GM18508 (cell line): ENCODE measurements at regions not wholly inside any gene's neighbourhood (a gene's known extent, or its start where the extent isn't known, plus 50 kb on each side); places are given as distances from the start of the nearest gene placed in this dataset.
"Not testable (repeated sequence)": the region's sequence is repeated elsewhere in the genome, so short reads cannot be mapped to it uniquely, and the experiment has no call there.

Experiments used
- ATAC-seq: cut with Tn5 transposase; IDR thresholded peaks from one replicate; pipeline ENCODE4 v1.9.1; 2021; ENCODE audit warnings: moderate number of reproducible peaks; ENCODE audit not compliant: insufficient read depth, unreplicated experiment

DNA sequence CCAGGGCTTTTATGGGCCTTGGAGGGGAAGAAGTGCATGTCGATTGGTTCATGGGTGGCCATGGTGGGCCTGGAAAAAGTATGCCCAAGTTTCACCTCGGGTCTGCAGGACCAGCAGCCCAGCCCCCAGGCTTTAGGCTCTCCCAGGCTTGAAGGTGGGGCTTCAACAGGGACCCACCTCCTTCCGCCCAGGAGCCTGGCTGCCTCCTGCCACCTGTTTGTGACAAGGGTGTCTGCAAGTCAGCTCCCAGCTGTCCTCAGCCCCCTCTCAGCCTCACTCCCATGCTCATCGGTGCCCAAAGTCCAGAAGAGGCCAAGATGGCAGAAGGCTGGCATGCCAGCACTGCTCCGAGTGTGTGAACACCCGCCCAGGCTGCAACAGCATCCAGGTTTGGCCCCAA, 1063.2 kb upstream of the ACO1 start:
- no peak for ATAC-seq

DNA sequence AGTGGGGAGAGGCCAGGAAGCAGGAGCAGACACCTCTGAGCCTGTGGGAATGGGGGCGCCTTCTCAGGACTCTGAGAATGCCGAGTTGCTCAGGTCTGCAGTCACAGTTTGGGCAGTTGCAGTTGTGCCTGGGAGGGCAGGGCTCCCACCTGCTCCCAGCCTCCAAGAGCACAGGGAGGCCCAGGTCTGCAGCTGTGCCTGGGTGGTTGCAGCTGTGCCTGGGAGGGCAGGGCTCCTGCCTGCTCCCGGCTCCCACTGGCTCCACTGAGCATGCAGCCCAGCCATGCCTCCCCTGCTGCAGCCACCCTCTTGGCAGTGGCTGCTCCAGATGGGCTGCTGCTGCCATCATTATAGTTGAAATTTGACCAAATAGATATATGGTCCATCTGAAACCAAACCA, 1062.8 kb upstream of the ACO1 start:
- no peak for ATAC-seq

DNA sequence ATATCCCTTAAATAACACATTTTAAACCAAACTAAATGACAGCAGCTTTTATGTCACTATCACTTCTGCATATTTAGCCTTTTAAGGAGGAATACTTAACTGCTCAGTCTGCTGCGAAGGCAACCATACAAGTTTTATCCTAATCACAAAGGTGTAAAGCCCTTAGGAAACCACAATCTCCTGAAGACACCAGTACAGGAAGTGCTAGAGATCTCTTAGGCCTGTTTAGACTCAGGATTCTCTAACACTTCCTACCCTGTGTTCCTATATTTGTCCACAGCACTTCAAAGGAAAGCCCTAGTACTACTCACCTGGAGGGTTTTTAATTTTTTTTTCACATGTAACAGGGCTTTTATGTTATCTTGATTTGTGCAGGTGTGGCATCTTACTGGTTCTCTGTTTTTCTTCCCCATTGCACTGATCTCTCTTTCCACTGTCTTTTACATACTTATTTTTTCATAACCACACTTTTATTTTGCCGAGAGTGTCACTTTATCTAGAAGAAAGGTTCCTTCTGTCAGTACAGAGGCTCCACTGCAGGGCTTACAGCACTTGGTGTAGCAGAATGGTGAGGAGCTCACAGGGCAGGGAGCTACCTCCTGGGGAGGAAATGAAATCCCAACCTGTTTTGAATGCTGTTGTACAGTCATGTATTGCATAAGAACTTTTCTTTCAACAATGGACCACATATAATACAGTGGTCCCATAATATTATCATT, 1060.6 kb upstream of the ACO1 start:
- ATAC-seq: no peak

DNA sequence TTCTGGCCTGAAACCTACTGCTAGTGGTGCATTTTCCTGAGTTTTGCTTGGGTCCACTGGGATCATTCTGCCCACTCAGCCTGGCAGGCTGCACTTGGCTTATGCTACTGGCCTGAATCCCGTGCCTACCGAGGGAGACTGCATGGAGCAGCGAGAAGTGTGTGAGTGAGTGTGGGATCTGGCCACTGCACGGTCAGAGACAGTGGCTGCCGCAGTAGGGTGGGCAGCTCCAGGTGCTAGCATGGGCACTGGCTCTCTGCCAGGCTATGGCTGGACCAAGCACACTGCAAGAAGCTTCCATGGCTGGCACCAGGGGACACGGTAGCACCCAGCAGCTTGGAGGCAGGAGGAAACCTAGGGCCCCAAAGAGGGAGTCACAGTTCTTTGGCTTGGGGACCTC, 1058.7 kb upstream of the ACO1 start:
- ATAC-seq: no peak

DNA sequence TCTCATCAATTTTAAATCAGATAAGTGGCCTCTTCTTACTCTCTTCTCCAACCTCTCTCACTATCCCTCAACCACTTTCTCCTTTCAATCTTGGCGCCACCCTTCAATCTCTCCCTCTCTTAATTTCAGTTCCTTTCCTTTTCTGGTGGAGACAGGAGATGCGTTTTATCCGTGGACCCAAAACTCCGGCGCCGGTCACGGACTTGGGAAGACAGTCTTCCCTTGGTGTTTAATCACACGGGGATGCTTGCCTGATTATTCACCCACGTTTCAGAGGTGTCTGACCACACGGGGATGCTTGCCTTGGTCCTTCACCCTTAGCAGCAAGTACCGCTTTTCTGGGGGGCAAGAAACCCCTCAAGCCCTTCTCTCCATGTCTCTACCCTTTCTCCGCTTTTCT, 1057.6 kb upstream of the ACO1 start:
- ATAC-seq: not testable (repeated sequence)

DNA sequence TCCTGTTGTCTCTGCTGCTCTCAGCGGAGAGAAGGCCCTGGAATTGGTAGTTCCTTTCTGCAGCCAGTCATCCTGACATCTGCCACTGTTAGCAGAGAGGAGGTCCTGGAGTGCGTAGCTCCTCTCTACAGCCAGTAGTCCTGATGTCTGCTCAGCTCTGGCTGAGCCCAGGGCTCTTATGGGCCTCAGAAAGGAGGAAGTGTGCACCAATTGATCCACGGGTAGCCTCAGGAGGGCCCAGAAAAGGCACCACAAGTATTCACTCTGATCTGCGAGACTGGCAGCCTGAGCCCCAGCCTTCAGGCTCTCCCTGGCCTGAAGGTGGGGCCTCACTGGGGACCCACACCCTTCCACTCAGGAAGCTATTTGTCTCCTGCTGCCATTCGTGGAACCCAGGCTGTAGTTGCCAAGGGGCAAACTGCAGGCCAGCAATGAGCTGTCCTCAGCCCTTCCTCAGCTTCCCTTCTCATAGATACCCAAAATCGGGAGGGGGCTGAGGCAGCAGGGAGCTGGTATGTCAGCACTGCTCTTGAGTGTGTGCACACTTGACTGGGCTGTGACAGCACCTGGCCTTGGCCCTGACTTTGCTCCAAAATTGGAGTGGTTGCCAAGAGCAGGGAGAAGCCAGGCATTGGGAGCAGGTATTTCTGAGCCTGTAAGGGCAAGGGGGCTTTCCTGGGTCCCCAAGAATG, 1049.5 kb upstream of the ACO1 start:
- no peak for ATAC-seq

DNA sequence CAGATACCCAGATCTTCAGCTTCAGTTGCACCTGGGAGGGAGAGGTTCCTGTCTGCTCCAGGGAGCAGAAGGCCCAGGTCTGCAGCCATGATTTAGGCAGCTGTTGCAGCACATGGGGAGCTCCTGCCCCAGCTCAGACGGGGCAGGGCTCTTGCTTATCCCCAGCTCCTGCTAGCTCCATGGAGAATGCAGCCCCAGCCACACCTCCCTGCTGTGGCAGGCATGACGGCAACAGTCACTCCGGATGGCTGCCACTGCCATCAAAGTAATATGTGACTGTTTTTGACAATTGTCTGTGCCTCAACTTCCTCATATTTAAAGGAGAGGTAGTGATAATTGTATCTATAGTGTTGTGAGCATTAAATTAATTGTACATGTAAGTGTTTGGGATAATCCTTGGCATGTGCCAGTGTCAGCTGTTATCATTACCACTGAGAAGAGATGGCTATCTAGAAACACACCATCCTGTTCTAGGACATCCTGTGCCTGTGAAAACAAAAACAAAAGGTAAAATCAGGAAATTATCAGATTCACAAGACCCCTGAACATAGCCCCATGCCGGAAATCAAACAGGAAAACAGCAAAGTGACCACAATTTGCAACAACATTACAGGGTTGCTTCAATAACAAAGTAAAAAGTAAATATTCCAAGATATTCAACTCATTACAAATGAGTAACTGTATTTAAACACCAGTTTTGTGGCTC, 1048.8 kb upstream of the ACO1 start:
- no peak for ATAC-seq

DNA sequence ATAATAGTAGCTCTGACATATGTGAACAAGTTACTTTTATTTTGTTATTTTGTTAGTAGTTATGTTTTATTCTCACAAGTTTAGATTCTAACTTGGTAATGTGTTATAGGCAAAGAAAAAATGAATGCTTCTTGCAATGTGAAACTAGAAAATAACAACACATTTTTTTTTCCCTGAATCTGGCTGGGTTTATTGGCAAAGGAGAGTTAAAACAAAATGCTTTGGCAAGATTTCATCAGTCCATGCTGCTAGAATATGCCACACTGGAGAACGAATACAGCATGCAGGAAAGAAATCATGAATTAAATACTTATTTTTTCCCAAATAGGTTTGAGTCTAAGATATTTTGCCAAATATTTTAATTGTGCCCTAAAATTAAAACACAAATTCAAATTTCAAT, 1048.1 kb upstream of the ACO1 start:
- no peak for ATAC-seq

DNA sequence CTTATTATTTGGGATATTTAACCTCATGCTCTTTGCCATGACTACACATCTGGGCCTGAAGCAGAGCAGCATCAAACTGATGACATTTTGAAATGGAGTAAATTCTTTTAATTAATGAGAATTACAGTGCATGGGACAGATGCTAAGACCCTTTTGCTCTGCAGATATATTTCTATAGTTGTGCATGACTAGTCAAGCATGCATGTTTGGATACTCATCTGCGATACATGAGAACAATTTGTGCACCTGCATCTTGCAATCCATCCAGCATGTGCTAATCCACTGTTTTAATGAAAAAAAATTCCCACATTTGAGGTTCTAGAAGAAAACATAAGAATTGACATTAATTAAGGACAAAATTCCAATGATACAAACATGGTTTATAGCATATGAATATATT, 1047.6 kb upstream of the ACO1 start:
- no peak for ATAC-seq

DNA sequence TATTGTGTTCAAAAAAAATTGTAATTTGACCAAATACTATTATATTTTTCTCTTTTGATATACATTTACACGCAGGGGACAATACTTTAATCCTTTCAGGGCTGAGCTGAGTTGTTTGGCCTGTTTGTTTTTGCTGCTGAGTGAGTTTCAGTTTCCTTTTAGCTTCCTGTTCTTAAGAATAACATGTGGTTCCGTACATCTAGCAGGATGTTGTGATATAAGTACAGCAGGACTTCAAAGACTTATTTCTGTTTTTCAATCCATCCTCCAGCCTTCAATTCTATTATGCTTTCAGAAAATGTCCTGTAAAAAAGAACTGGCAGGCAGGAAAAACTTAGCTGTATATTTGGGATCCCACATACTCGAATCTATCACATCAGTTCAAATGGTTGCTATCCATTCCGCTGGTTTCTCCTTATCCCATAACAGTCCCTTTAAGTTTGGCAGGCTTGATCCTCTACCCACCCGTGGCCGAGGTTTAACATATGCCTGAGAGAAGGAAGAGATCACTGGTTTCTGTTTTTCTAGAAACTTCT, 1037.3 kb upstream of the ACO1 start:
- peak; percentile 98 for ATAC-seq

DNA sequence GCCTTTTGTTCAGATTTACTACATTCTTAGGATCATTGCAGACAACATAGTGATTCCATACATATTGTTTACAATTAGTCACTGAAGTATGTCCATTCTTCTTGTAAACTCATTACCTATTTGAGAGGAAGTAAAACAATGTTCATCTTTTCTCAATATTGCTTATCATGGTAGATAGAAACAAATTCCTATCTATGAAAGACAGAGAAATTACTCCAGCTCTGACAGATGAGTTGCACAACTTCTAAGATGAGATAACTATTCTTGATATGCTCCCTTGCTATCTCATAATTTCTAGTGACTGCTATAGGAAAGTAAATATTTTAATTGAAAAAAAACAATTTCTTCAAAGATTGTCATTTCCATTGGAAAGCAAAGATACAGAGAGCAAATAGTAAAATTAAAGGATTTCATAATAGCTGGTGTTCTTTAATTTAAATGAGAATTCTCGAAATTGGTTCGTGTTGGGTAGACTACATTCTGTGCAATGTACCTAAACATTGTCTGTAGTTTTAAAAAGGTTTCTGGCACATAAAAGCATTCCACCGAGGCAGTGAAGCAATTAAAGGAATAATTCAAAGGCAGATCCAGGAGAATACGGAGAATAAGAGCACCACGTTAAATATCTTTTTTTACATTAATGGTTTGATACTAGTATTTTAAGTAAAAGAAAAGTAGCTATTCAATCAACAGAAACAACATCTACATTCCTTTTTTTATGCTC, 1029.1 kb upstream of the ACO1 start:
- ATAC-seq: no peak

DNA sequence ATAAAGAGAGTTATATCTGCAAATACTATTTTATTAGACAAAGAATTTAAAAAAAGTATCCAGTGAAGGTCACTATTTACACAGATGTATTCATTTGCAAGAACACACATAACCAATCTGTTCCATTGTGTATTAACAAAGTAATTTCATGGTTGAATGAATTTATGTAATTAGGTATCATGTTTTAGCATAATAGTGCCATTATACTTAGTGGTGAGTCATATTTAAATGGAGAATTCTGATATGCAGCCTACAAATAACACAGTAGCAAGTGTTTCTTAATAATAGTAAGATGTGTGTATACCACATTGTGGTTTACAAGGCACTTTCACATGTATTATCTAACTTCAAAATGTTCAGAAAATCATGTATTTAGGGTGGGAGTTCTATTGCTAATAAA, 1028.5 kb upstream of the ACO1 start:
- no peak for ATAC-seq

DNA sequence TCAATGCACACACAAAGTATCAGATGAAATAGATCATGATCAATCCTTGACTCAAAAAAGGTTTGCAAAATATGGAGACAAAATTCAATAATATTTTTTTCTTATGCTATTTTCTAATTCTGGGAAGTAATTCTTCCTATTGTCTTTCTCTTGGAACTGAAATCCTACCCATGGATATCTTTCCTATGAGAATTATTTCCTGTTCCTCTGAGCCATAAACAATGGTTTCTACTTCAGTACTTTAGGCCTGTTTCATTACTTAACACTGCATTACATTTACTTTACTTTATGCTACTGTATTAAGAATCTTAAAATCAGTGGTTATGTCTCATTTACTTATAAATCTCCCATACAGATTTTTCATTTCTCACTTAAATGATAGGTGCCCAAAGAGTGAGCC, 1025.4 kb upstream of the ACO1 start:
- ATAC-seq: no peak

DNA sequence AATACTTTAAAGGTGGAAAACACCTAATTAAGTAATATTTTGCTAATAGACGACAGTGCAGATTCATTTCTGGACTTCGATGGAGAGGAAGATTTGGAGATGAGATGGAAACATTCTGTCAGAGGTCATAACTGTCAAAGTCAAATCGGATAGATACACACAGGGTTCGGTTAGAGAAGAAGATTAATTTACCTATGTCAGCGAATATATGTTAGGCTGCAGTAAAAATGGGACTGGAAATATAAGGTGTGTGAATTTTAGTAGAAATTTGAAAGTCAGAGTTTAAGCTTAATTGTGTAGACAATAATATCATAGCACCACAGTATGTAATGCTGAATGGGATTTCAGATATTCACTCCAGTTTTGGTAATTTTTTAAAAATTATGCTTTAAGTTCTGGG, 1020.3 kb upstream of the ACO1 start:
- no peak for ATAC-seq

DNA sequence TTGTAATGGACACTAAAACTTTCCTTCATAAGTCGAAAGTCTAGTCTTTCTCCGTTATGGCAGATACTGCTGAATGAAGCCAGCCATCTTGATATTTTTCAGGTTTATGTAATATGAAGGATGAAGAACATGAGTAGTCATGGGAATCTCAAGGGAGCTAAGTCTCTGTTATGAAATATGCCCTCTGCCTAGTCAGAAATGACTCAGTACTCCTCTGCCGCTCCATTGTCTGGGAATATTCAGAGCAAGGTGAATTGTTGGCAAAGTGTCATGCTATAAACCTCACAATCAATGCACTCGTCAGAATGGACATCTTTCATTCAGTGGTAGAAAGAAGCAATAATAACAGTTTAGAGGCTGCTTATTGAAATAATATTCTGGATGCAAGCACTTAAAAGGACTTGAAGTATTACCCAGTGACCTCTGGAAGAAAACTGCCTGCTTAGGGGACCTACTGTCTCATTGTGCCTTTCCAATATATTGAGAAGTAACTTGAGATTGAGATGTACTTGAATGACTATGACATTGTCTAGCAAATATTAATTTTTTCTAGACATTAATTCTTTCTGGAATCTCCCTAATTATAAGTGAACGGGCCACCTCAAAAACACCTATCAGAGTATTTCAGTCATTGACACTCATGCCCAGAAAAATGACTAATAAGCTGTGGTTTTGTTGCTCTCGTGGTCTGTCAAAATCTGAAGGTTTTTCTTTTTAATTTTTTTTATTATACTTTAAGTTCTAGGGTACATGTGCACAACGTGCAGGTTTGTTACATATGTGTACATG, 1011.5 kb upstream of the ACO1 start:
- peak; percentile 50 for ATAC-seq

DNA sequence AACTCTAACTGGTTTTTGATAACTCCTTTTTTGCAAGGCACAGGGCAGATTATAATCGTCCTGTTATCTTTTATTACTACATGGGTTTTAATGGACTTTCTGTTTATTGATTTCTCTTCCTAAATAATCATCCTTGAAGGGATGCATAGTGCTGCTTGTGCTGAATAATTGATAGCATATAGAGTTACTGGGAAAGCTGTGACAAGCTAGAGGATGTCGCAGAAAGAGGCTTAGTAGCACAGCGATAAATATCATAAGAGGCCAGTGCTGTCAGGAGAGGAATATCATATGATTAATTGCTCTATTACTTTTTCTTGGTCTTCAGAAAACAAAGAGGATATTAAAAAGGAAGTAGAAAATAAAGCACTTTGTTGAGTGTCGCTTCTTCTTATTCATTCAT, 1007.1 kb upstream of the ACO1 start:
- no peak for ATAC-seq

DNA sequence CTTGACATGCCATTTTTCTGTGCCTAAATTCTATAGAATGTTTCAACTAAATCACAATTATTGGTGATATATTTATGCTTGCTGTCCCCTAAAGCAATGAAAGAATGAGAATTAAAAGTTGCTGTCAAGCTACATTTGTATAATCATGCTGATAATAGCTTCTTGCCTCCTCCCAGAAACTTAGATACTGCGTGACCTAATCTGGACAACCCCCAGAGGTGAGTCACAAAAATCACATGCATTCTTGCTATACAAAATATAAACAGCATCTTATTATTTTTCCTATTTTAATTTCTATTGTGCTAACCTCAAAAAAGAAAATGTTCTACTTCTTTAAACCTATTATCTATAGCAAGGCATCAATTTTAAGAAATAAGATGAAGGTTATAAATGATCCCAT, 995.8 kb upstream of the ACO1 start:
- no peak for ATAC-seq

DNA sequence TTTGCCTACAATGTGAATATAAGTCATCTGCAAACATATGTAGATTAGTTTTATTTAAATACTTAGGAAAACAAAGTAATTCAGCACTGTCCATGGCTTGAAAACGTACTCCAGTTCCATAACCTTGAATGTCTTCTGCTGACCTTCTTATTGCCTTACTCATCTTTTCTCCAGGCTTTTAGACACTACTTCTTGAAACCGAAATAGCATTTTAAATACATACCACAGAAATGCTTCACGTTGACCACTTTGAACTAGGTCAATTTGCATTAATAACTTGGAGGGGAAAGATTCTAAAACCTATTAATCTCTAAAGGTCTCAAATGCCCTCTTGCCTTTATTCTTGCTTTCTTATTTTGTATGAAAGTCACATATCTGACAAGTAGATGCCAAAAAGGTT, 995.4 kb upstream of the ACO1 start:
- no peak for ATAC-seq

DNA sequence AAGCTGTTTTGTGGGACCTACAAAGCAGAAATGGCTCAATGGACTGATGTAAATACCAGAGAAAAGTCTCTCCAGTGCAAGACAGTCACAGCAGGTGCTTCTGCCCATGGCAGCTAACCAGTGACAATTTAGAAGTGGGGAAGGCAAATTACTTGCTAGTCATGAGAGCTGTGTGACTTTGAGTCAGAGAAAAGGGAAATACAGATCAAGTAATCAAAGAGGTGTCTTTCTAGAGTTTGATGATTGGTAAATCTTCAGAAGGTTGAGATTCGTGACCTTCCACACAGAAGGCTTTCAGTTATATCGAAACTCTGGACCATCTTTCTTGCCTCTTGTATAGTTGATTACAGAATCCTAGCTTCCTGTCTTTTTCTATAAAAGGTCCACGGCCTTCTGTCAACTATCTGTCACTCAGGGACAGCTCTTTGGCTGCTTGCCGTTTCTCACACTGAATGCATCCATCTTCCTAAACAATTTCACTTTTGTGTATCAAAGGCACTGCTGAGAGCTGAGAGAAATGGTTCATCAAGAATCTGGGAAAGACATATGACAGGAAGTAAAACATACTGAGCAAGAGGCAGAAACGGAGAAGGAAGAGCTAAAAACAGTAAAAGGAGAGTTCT, 993.9 kb upstream of the ACO1 start:
- no peak for ATAC-seq

DNA sequence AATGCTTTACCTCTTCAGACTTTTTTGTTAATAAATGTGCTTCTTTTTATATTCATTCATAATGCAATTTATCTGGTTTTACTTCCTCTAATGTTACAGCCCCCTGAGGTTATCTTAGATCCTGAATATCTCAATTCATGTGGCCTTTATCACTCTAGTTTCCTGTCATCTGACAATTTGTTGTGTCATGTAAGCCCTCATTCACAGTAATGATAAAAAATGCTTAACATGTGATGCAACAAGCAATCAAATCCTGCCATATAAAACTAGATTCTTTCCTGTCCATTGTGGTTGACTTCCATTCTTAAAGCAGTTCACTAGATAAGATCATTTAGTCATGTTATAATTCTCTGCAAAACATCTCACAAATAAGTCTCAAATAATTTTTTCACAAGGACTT, 991.2 kb upstream of the ACO1 start:
- ATAC-seq: no peak
